ENCODE measurements at regions not wholly inside any gene's neighbourhood (a gene's known extent, or its start where the extent isn't known, plus 50 kb on each side); places are given as distances from the start of the nearest gene placed in this dataset.

GRCh38 chr10:91040343-91040742 lies 119.5 kb upstream of the ANKRD1 start:
- DNase-seq = no peak

- DNase-seq = no peak
Observed at GRCh38 chr10:91042069-91042468, 121.2 kb upstream of the ANKRD1 start.

- DNase-seq = no peak
Observed at GRCh38 chr10:91043173-91043910, 122.5 kb upstream of the ANKRD1 start.

DNA sequence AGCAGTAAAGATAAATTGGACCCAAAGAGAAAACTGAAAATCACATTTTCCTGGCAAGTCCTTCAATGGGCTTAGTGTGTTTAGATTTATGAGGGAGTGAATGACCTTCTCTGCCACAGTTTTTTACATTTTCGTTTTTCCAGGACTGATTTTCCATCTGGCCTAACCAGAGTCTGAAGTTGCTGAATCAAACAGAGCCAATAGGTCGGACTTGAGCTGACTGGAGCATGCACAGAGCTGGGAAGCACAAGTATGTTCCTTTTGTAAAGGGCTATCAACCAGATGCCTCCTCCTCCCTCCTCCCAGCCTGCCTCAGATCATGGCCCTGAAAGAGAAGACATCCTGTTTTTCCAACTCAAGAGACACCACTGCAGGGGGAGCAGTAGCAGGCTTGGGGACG lies 126.0 kb upstream of the ANKRD1 start:
- no peak for DNase-seq

DNA sequence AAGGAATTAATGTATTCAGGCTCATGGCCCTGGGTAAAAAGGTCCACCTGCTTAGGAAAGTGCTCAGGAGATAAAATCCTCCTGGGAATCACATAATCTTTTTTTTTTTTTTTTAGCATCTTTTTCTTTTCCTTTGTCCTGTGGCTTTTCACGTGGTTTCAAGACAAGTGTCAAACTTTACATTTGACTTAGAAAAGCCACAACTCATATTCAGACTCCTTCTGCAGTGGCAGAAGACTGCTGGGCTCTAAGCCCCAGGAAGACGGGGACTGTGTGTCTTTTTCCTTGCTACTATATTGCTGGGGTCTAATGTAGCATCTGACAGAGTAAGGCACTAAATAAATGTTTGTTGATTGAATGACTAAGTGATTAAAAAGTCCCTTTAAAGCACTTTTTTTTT lies 127.5 kb upstream of the ANKRD1 start:
- no peak for DNase-seq

DNA sequence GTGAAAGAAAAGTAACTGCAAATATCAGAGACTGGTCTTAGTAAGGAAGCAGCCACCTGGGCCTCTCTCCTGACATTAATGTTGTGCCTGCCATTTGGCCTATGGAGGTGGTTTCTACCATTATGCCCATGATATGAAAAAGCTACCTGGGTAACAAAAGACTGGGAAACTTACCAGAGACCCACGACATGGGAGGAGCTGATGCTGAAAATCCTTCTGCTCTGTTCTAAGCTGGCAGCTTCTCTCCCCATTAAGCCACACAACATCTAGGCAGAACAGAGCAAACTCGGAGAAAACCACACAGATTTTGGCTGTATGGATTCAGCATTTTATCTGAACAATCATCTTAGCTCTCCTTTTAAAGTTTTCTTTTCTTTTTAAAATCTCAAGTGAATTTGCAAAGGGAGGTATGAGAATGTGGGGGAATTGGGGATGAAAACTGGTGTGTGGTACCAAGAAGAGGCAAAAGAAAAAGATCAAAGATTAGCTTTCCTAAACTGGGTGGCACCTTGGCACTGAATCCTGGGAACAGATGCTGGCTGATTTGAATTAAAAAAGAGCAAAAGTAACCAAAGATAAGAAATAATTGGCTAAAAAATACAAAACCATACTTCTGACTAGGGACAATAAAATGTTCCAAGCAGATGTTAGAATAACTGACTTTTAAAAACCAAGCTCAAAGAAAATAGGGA lies 128.6 kb upstream of the ANKRD1 start:
- no peak for DNase-seq

DNA sequence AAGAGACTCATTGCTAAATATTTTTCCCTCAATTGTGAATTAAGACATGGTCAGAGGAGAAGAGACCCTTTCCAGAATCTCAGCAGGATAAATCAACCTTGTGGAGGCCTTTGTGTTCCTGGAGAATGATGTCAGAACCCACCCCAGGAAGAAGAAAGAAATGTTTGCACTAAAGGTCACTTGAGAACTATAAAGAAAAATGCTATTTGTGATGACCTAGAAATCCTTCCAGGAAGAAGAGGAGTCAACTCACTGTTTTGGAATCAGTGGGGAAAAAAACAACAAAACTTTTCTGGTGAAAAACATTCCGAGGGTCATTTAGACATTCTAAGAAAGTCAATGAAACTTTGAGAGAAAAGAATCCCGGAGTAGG lies 129.1 kb upstream of the ANKRD1 start:
- DNase-seq = no peak

- DNase-seq = no peak
Observed at GRCh38 chr10:91050371-91051034, 129.6 kb upstream of the ANKRD1 start.

DNA sequence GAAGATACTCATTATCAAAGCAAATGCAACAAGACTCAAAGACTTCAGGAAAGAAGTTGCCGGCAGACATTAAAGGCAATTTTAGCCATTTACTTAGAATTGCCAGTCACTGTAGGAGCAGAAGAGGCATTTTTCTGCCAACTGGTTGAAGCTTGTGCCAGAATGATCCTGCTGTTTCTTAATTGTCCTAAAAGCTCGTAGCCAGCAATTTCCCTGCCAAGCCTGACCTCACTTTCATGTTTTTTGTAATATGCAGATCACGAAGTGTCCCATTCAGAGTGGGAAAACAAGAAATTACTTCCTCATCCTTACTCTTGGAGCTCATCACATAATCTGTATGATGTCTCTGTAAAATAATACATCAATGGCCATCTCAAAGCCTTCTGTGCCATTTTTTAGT lies 130.9 kb upstream of the ANKRD1 start:
- no peak for DNase-seq

- no peak for DNase-seq
Observed at GRCh38 chr10:91054325-91054724, 133.4 kb upstream of the ANKRD1 start.

- DNase-seq = no peak
Observed at GRCh38 chr10:91061187-91061586, 140.3 kb upstream of the ANKRD1 start.

GRCh38 chr10:91061608-91062007 lies 140.7 kb upstream of the ANKRD1 start:
- no peak for DNase-seq

GRCh38 chr10:91062091-91062490 lies 141.2 kb upstream of the ANKRD1 start:
- no peak for DNase-seq

GRCh38 chr10:91071786-91072185 lies 148.7 kb upstream of the PCGF5 start:
- no peak for DNase-seq

DNA sequence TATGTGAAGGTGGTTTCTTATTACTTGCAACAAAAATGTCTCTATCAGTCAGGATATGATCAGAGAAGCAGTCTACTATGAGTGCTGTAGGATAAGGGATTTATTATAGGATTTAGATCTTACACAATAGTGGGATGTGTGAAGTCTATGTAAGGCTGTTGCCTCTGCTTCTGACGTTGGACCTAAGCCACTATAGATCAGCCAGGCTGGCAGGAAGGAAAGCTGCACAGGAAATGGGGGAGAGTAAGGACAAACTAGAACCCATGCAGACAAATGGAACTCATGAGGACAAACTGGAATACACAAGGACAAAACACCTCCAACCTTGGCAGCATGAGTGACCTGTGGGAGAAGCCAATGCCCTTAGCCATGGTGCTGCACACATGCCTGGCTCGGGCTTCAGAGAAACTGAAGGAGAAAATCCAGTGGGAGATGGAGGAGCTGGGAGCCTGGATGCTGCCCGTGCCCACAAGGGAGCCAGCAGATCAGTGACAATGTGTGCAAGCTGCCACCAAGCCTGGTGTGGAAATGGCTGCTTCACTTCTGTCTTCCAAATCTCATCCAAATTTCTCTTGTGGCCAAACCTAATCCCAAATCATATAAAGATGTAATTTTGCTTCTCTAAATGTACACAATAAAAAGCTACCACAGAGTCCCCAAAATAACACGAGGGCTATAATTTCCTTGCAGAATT lies 147.0 kb upstream of the PCGF5 start:
- no peak for DNase-seq

- DNase-seq = no peak
Observed at GRCh38 chr10:91076991-91077548, 143.4 kb upstream of the PCGF5 start.

GRCh38 chr10:91077549-91078071 lies 142.9 kb upstream of the PCGF5 start:
- DNase-seq = no peak

DNA sequence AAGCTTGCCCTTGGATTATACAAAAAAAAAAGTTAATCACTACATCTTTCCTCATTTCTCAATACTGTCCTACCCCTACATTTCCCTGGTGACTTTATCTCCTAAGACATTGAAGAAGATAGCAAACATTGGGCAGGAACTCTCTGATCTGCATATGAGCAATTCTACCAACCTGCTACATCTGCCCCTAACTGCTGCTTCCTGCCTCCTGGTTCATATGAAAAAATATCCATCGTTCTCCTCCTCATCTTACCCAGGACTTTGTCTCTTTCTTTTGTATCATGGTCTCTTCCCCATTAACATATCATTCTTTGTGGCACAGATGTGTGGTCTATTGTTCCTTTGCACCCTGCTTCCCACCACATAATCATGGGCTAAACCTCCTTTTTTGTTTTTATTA lies 139.7 kb upstream of the PCGF5 start:
- no peak for DNase-seq

GRCh38 chr10:91082447-91082846 lies 138.0 kb upstream of the PCGF5 start:
- no peak for DNase-seq

DNA sequence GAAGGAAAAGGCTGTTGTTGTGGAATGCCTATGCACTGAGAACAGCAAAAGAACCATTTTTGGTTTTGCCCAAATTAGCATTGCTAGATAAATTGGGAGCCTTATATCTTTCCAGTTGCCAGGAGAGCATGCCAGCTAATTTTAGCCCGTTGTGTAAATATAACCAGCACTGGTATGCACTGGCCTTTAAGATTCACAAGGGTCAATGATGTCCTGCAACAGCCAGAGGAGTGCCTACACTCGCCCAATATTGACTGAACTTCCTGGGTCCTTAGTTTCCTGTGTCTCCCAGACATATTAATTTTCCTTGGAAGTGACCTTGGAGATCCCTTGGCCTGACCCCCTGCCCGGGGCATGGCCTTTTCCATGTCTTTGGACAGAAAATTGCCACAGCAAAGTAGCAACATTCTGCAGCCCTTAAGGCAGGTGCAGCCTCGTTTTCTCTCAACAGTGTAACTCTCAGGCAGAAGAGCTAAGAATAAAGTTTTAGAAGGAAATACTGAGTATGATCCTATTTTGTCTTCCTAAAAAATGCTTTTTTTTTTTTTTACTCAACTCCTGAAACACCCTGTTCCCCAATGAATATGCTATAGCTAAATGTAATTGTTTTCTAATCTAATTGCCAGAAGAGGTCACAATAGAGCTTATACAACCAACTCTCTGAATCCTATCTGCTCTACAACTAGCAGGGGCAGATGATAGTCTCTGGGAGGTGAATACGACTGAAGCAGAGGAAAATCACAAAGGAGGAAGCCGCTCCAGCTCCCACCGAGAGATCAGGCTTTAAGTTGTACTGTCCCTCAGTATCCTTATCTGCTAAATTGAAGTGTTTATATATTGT lies 131.9 kb upstream of the PCGF5 start:
- DNase-seq = no peak

DNA sequence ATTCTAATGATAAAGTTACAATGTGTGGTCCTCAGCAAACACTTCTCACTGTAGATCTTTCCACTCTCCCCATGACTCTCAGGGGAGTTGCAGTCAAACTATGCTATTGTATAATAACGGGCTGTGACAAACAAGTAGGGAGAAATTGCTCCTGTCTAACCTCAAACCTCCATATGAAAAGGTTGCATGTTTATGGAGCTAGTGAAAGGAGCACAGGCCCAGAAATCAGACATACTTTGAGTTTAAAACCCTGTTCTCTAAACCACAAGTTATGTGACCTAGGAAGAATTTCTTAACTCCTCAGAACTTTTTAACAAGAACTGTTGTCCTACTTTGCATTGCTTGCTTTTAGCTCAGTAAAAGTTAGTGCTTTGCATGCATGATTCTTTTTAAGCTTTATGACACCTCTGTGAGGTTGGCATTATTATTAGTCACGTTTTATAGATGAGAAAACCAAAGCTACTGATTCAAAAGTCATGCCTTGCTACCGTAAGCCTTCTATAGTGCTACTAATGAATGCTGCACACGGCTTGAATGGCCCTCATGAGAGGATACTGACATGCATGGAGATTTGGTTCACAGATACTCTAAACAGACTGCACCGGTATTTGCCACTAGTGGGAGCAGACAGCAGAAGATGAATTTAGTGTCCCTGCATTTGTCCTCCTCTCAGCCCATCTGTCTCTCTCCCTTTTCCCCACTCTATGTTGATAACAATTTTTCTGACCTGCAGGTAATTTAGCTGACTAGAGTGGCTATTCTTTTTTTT lies 129.5 kb upstream of the PCGF5 start:
- no peak for DNase-seq

All from activated CD4-positive, CD25-positive, alpha-beta regulatory T cell (primary cell).